Gastroesophageal sphincter (tissue), 3 donors: ENCODE measurements at regions not wholly inside any gene's neighbourhood (a gene's known extent, or its start where the extent isn't known, plus 50 kb on each side); places are given as distances from the start of the nearest gene placed in this dataset.

Experiments
- EP300 ChIP-seq: sonication (generic); formaldehyde crosslinking; IDR thresholded peaks from one replicate; pipeline ENCODE4 v1.6.1; 2017; ENCODE audit warnings: antibody characterized with exemption, mild to moderate bottlenecking
- POLR2A ChIP-seq, 2 donors: fragments of 450-650 bp; IDR thresholded peaks; one replicate each; pipeline ENCODE4 v1.6.1; 2017; ENCODE audit warnings: antibody characterized with exemption in 2 of 2, mild to moderate bottlenecking in 2 of 2, moderate library complexity in 1 of 2
- POLR2AphosphoS5 ChIP-seq: sonication (generic); formaldehyde crosslinking; IDR thresholded peaks from one replicate; pipeline ENCODE4 v1.6.1; 2017; ENCODE audit warnings: antibody characterized with exemption
- TF ChIP-seq, protein P1 (sequence below), 4 experiments: fragments of 200-600 bp in 2 of 4; fragments of 450-650 bp in 2 of 4; sonication (generic) in 1 of 4; IDR thresholded peaks; one replicate each; pipeline ENCODE4 v1.5.1; 2017 to 2019; ENCODE audit warnings: antibody characterized with exemption in 4 of 4, mild to moderate bottlenecking in 2 of 4, moderate library complexity in 2 of 4

DNA sequence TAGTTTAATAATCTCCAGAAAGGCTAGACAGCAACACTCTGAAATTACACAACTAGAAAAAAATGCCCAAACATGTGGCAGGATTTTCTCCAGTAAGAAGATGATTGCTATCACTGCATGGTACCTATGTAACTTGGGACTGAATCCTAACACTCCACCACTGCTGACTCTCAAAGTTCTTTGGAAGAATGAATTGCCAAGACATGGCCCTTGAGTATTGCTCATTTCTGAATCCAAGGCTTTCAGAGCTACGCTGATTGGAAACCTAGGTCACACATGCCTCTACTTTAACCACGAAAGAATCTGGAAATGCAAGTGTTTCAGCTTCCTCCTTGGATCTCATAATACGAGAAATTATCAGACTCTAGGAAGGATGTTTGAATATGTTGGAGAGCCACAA lies 167.5 kb upstream of the CELF2 start:
- no peak for TF ChIP-seq POLR2A (IDR thresholded peaks at IDR 0.05)
- TF ChIP-seq, protein P1, sequence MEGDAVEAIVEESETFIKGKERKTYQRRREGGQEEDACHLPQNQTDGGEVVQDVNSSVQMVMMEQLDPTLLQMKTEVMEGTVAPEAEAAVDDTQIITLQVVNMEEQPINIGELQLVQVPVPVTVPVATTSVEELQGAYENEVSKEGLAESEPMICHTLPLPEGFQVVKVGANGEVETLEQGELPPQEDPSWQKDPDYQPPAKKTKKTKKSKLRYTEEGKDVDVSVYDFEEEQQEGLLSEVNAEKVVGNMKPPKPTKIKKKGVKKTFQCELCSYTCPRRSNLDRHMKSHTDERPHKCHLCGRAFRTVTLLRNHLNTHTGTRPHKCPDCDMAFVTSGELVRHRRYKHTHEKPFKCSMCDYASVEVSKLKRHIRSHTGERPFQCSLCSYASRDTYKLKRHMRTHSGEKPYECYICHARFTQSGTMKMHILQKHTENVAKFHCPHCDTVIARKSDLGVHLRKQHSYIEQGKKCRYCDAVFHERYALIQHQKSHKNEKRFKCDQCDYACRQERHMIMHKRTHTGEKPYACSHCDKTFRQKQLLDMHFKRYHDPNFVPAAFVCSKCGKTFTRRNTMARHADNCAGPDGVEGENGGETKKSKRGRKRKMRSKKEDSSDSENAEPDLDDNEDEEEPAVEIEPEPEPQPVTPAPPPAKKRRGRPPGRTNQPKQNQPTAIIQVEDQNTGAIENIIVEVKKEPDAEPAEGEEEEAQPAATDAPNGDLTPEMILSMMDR (IDR thresholded peaks at IDR 0.05) = no peak
- no peak for TF ChIP-seq EP300
- no peak for TF ChIP-seq POLR2AphosphoS5
